Pons (tissue), 1 donor: ENCODE measurements at regions not wholly inside any gene's neighbourhood (a gene's known extent, or its start where the extent isn't known, plus 50 kb on each side); places are given as distances from the start of the nearest gene placed in this dataset.
"Not testable (repeated sequence)": the region's sequence is repeated elsewhere in the genome, so short reads cannot be mapped to it uniquely, and the experiment has no call there.

ENCODE experiments used
- DNase-seq: peaks from one replicate; pipeline ENCODE4 v3.0.0-alpha.2; 2016; ENCODE audit warnings: low spot score

- DNase-seq, result no peak
Observed at GRCh38 chr10:118966076-118966849, 63.3 kb upstream of the NANOS1 start.

- no peak for DNase-seq
Observed at GRCh38 chr10:118966850-118967125, 62.7 kb upstream of the NANOS1 start.

- no peak for DNase-seq
Observed at GRCh38 chr10:118967160-118967559, 62.4 kb upstream of the NANOS1 start.

DNA sequence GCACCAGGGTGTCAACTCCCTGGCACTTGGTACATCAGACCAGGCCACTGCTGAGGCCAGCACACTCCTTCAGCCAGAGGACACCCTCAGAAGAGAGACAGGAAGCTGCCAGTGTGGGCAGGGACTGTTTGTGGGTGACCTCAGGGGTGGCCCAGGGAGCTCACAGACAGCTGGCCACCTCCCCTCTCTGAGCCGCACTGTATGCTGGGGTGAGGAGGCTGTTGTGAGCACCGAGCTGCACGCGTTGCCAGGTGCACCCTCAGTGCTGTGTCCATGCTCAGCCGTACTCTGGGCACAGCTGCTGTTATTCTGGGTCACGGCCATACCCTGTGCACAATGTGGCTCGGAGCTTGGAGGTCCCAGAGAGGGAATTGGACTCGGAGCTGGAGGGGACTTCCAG lies 61.5 kb upstream of the NANOS1 start:
- no peak for DNase-seq

GRCh38 chr10:118968482-118968881 lies 61.0 kb upstream of the NANOS1 start:
- no peak for DNase-seq

DNA sequence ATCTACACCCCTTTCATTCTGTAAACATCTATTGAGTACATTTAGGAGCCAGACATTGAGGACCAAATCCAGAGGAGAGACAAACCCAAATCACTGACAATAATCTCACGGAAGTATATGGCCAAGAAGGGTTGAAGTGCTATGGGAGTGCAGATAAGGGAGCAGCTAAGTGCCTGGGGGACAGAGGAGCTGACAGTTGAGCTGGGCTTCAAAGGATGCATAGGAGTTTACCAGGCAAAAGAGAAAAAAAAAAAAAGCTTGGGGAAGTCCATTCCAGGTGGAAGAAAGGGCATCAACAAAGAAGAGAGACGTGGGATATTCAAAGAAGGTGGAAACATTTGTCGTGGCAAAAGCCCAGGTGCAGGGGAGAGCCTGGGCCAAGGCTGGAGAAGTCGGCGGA lies 60.5 kb upstream of the NANOS1 start:
- DNase-seq, result no peak

- no peak for DNase-seq
Observed at GRCh38 chr10:118970770-118971169, 58.7 kb upstream of the NANOS1 start.

DNA sequence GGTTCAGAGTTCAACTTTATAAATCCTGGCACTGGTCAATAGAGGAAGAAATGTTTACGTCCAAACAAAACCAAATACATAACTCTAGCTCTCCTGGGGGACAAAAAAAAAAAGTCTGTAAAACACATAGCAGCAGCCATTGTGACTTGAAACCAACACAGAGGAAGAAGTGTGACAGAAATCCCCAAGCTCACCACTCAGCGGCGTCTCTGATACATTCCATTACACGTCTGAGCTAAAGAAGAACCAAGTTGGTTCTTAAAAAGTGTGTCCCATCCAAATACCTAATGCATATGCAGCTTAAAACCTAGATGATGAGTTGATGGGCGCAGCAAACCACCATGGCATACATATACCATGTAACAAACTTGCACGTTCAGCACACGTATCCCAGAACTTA lies 58.3 kb upstream of the NANOS1 start:
- DNase-seq, result no peak

GRCh38 chr10:118971876-118972275 lies 57.6 kb upstream of the NANOS1 start:
- no peak for DNase-seq

DNA sequence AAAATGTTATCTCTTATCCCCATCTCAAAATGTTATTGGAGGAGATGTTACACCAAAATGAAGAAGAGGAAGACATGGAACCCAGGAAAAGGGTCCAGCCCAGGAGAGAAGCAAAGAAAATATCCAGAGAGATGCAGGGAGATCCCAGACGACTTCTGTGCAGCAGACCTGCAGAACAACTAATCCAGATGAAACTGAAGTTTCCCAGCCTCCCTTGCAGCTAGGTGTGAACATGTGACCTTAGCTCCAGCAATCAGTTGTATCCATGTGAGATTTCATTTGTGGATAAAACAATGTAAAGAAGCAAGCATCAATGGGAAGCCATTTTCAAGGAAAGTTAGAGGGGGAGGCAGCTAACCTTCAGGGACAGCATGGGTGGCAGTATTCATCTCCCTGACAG lies 55.8 kb upstream of the NANOS1 start:
- no peak for DNase-seq

GRCh38 chr10:118974951-118975350 lies 54.6 kb upstream of the NANOS1 start:
- no peak for DNase-seq

GRCh38 chr10:118976219-118976618 lies 53.3 kb upstream of the NANOS1 start:
- not testable (repeated sequence) for DNase-seq

GRCh38 chr10:118977022-118977599 lies 52.4 kb upstream of the NANOS1 start:
- no peak for DNase-seq

DNA sequence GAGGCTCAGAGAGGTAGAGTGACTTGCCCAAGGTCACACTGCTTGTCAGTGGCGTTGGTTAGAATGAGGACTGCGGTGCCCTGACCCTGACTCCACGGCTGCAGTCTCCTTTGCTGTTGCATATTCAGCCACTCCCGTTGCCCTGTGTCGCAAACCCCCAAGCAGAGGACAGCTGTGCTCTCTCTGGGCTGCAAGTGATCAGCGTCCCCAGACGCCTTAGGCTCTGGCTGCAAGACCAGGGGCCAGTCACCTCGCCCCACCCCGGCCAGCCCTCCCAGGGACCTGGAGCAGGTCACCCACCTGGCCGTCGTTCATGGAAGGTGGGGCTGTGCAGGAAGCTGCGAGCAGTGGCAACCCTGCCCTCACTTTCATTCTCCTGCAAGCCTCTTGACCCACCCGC lies 51.7 kb upstream of the NANOS1 start:
- DNase-seq, result no peak

DNA sequence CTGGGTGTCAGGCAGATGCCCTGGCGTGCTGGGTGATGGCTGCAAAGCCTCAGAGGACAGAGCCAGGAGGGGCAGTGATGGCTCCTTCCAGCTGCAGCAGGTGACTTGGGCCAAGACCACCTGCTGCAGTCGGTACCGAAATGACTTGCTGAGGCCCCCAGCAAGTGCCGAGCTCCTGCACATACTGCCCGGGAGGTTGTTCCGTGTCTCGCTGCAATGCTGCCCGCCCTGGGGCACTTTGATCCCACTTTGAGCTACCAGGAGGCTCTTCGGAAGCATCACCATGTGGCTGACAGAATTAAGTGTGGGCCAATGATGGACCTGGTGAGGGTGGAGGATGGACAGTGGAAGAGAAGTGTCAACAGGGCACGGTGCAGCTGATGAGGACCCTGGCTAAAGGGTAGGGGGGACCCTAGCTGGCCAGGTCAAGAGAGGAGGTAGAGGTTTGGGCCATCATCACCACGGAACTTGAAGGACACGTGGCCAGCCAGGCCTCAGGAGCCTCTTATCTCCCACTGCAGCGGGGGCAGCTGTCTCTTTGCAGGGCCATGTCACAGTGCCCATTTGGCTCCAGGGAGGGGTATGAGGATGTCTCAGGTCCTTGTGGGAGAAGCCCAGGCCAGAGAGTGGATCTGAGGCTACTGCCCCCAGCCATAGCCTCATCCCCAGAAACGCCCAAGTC lies 51.1 kb upstream of the NANOS1 start:
- DNase-seq, result no peak

DNA sequence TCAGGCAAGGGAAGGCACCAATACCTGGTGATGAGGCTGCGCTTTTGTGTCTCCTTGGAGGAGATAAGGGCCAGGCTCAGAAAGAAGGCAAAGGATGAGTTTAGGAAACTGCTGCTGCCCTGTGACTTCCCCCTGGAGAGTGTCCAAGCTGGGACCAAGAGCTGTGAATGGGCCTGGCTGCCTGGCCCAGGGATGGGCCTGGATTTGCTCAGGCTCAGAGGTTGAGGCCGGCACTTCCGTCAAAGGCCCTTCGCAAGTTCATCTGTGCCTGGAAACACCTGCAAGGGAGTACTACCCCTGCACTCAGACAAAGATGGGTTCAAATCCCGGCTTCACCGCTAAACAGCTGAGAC lies 50.5 kb upstream of the NANOS1 start:
- DNase-seq, result no peak

GRCh38 chr10:118979661-118980060 lies 49.9 kb upstream of the NANOS1 start:
- DNase-seq, result no peak
